NCI-H128 (cell line): ENCODE measurements at regions not wholly inside any gene's neighbourhood (a gene's known extent, or its start where the extent isn't known, plus 50 kb on each side); places are given as distances from the start of the nearest gene placed in this dataset.
"Not testable (repeated sequence)": the region's sequence is repeated elsewhere in the genome, so short reads cannot be mapped to it uniquely, and the experiment has no call there.

Experiments
- DNase-seq: peaks from one replicate; lab custom pipeline; 2025; ENCODE audit not compliant: unreplicated experiment; lab: John Stamatoyannopoulos, UW

- DNase-seq, result no peak
These were observed 222.4 kb upstream of the MYLIP start for GRCh38 chr6:15906420-15907016.

DNA sequence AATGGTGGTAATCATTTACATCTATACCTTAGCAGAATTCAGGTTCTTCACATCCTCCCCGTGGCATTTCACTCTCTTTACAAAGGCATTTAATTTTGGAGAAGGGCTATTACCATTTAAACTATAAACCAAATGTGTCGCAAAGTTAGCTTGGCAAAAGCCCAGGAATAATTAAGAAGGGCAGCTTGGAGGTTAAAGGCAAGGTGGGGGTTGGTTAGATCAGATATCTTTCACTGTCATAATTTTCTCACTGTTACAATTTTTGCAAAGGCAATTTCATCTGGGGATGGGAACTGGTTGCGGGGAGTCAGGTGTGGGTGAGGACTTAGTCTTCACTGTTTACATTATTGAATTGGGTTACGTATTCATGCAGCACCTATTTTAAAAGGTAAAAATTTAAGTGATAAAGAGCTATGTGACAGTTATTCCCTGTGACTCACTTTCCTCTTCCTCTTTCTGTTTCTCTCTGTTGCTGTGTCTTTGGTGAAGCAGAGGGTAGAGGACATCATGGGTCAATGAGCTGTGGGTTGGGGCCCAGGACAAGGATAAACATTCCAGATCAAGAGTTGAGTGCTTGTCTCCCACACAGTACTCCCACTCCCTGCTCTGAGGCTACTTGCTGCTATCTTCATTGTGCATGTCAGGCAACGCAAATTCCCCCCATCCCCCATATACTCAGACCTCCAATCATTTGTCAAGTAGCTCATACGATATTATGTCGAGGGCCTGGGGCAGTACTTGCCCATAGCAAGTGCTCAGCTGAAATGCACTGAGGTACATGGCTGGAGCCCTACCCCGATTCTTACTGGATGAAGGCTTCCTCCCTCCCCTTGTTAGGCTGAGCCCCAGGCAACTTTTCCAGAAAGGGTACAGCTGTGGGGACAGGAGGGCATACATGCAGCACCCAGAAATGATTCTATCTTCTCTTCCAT lies 223.1 kb upstream of the MYLIP start:
- DNase-seq, result no peak

- no peak for DNase-seq
These were observed 224.1 kb upstream of the MYLIP start for GRCh38 chr6:15904651-15905376.

GRCh38 chr6:15901141-15902115 lies 227.5 kb upstream of the MYLIP start:
- DNase-seq, result no peak

DNA sequence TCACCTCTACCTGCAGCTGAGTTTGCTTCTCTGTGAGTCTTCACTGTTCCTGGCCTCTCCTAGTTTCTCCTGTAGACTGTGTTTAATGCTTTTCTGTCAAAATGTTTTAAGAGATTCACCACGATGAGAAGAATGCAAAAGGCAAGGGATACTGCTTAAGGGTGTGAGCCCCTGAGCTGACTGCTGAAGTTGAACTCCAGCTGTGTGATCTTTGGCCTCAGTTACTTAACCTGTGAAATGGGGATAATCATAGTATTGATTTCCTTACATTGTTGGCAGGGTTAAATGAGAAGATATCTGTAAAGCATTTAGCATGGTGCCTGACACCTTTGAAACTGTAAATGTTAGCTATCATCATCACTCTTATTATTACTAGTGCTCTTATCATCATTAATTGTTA lies 230.2 kb upstream of the MYLIP start:
- no peak for DNase-seq

GRCh38 chr6:15897063-15897876 lies 231.6 kb upstream of the MYLIP start:
- DNase-seq, result no peak

DNA sequence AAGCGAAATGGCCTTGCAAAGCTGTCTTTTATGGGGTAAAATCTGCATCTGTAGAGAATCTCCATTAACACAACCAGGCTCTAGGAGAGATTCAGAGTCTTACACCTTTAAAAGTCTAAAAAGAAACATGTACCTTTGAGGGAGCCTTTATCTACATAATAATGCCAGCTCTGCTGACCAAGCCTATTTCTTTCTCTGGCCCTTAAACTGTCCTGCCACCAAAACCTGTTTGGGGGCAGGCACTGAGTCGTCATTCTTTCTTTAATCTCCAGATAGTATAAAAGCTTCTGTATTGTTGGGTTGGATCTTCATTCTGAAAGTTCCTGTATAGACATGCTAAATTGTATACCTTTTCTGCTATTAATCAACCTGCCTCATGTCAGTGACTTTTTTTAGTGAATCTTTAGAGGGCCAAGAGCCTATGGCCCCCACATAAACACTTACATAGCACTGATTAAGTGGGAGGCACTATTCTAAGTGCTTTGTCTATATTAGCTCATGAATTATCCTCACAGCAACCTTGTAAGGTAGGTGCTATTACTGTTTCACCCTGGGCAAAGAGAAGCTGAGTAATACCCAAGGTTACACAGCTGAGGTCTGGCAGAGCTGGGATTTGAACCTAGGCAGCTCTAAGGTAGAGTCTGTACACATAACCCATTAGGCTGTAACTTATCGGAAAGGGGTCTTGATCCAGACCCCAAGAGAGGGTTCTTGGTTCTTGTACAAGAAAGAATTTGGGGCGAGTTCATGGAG lies 232.3 kb upstream of the DTNBP1 start:
- no peak for DNase-seq

DNA sequence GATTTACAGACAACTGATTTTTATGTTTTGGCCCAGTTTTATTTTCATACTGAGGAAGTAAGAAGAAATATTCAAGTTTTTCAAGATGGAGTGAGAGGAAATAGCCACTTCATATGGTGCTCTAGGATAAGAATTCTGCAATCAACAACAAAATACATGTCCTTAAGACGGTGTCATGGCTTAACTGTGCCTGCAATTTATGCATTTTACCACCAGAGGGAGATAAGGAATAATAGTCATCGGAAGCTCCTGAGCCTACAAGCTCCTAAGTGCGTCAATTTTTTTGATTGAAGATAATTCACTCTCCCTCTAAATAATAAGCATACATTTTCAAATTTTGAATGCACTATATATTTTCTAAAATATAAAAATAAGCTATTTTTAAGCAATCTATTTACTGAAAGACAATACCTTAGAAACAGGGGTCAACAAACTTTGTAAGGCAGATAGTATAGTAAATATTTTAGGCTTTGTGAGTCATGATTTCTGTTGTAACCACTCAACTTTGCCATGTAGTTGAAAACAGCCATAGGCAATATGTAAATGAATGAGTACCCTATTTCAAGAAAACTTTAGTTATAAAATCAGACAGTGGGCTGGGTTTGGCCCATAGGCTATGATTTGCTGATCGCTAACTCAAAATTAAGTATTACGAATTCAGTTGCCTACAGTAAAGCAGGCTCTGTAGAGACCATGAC lies 230.9 kb upstream of the DTNBP1 start:
- DNase-seq, result no peak

DNA sequence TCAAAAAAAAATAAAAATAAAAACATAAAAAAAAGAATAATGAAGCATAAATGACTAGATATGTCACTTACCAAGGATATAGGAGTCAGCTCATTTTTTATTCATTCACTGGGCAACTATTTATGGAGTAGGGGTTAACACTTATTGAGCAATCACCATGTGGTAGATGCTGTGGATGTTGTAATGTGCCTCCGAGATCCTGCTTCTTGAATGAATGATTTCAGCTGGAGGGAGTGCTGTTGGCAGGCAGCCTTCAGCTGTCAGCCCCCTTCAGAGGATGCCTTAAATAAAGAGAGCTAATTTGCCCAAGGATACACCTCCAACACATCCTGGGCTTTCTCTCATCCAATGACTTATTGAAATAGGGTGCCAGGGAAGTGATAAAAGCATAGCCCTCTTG lies 229.5 kb upstream of the DTNBP1 start:
- DNase-seq, result no peak

DNA sequence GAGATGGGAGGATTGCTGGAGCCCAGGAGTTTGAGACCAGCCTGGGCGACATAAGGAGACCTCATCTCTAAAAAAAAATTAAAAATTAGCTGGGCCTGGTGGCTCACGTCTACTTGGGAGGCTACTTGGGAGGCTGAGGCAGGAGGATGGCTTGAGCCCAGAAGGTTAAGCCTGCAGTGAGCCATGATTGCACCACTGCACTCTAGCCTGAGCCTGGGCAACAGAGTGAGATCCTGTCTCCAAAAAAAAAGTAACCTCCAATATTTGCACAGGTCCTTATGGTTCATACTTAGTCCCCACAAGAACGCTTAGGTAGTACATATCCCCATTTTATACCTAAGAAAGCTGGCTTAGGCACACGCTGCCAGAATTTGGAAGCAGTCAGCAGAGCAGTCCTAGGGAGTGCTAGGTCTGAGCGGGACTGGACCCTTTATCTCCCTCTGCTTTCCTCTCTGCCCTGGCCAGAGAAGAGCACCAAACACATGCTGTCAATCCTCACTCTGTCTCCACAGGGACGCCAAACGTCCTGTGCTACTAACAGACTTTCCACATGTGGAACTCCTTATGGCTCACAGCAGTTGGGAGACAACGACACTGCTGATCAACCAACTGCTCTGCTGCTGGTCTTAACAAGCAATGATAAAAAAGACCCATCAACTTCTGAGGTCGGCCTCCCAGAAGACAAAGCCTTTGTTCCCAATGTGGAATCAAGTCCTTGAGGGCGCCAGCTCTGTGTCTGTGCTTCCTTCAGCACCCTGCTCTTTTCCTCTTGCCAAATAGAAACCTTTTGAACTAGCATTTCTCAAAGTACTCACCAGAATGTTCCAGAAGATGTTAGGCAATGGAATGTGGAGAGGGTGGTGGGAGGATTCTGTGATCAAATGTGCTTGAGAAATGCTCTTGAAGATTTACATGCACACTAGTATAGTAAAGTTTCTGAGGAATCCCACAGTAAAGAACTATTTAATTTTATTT lies 226.3 kb upstream of the DTNBP1 start:
- no peak for DNase-seq

GRCh38 chr6:15887491-15888461 lies 224.9 kb upstream of the DTNBP1 start:
- DNase-seq, result no peak

- DNase-seq, result no peak
These were observed 222.8 kb upstream of the DTNBP1 start for GRCh38 chr6:15885624-15886023.

- not testable (repeated sequence) for DNase-seq
These were observed 220.8 kb upstream of the DTNBP1 start for GRCh38 chr6:15883593-15883992.

DNA sequence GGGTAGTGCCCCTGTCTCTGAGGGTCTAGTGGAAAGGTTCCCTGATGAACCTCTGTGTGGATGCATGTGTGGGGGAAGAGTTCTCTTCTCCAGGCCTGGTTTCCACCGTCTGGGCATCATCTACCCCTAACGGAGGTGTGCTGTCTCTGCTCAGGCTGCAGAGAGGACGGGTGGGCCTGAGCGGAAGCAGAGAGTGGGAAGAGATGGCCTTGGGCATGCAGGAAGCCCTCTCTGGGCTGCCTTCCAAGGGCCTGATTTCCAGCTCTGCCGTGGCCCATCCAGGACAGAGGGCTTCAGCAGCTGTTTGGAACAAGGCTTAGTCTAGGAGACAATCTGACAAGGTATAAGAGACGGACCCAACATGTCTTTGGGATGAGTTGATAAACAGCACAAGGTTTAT lies 220.1 kb upstream of the DTNBP1 start:
- DNase-seq, result no peak

GRCh38 chr6:15882345-15882744 lies 219.5 kb upstream of the DTNBP1 start:
- no peak for DNase-seq

DNA sequence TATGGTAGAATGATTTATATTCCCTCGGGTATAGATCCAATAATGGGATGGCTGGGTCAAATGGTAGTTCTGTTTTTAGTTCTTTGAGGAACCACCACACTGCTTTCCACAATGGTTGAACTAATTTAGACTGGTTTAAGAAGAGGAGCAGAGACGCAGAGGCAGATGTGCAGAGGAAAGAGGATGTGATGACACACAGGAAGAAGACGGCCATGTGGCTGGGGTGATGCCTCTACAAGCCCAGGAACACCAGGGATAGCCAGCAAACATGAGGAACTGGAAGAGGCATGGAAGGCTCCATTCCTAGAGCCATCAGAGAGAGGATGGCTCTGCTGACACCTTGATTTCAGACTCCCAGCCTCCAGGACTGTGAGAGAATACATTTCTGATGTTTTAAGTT lies 218.3 kb upstream of the DTNBP1 start:
- no peak for DNase-seq
